ENCODE measurements at regions not wholly inside any gene's neighbourhood (a gene's known extent, or its start where the extent isn't known, plus 50 kb on each side); places are given as distances from the start of the nearest gene placed in this dataset.

GRCh38 chr10:44651834-44652233 is 259.3 kb upstream of the TMEM72 start:
- TF ChIP-seq CTCF (IDR thresholded peaks at IDR 0.05; ENCODE audit: unreplicated experiment) = no peak
- Mint-ChIP-seq H3K27me3 (ENCODE audit: unreplicated experiment) (no peaks in the 10 kb centered on the region), H3K4me1 (ENCODE audit: low read depth, unreplicated experiment) (peaks cover 7% of the 10 kb centered on the region), H3K9me3 (ENCODE audit: low read depth, unreplicated experiment) (no peaks in the 10 kb centered on the region), H3K27ac (ENCODE audit: unreplicated experiment) (no peak overlapping the region), H3K4me3 (ENCODE audit: low read depth, unreplicated experiment) (no peak overlapping the region), H3K36me3 (ENCODE audit: insufficient read depth, unreplicated experiment) (no peaks in the 10 kb centered on the region)
- no TSS peak for BruUV-seq (replicated peaks)
- CTCF ChIA-PET = no interaction called here
- intact Hi-C loops (cut with micrococcal nuclease; ENCODE audit: unreplicated experiment) = no loop called here
- no peak for DNase-seq

- no TSS peak for BruUV-seq (replicated peaks)
- TF ChIP-seq CTCF (IDR thresholded peaks at IDR 0.05; ENCODE audit: unreplicated experiment) = no peak
- peaks cover 3% of the 10 kb centered on the region for H3K9me3 Mint-ChIP-seq (ENCODE audit: low read depth, unreplicated experiment)
- peaks cover 32% of the 10 kb centered on the region for H3K27me3 Mint-ChIP-seq (ENCODE audit: unreplicated experiment)
- no peak overlapping the region for H3K4me3 Mint-ChIP-seq (ENCODE audit: low read depth, unreplicated experiment)
- intact Hi-C loops (cut with micrococcal nuclease; ENCODE audit: unreplicated experiment) = no loop called here
- H3K27ac Mint-ChIP-seq (ENCODE audit: unreplicated experiment) = no peak overlapping the region
- no peaks in the 10 kb centered on the region for H3K36me3 Mint-ChIP-seq (ENCODE audit: insufficient read depth, unreplicated experiment)
- no peaks in the 10 kb centered on the region for H3K4me1 Mint-ChIP-seq (ENCODE audit: low read depth, unreplicated experiment)
- CTCF ChIA-PET = no interaction called here
- DNase-seq = no peak
Observed at GRCh38 chr10:44659320-44659719, 251.8 kb upstream of the TMEM72 start.

- H3K27me3 Mint-ChIP-seq (ENCODE audit: unreplicated experiment) = peaks cover 37% of the 10 kb centered on the region
- TF ChIP-seq CTCF (IDR thresholded peaks at IDR 0.05; ENCODE audit: unreplicated experiment) = no peak
- CTCF ChIA-PET = interaction anchor here (0.8 kb wide), 1 partner anchor 21 kb away, joined by 6 read pairs; no protein-coding TSS in a partner anchor
Observed at GRCh38 chr10:44660271-44660670, 250.9 kb upstream of the TMEM72 start.

GRCh38 chr10:44662051-44662450 is 249.1 kb upstream of the TMEM72 start:
- H3K27me3 Mint-ChIP-seq (ENCODE audit: unreplicated experiment) = peaks cover 37% of the 10 kb centered on the region
- peaks cover 3% of the 10 kb centered on the region for H3K9me3 Mint-ChIP-seq (ENCODE audit: low read depth, unreplicated experiment)
- no peaks in the 10 kb centered on the region for H3K4me1 Mint-ChIP-seq (ENCODE audit: low read depth, unreplicated experiment)
- CTCF ChIA-PET = no interaction called here
- BruUV-seq (replicated peaks) = no TSS peak
- intact Hi-C loops (cut with micrococcal nuclease; ENCODE audit: unreplicated experiment) = no loop called here
- H3K27ac Mint-ChIP-seq (ENCODE audit: unreplicated experiment) = no peak overlapping the region
- no peak overlapping the region for H3K4me3 Mint-ChIP-seq (ENCODE audit: low read depth, unreplicated experiment)
- no peak for DNase-seq
- H3K36me3 Mint-ChIP-seq (ENCODE audit: insufficient read depth, unreplicated experiment) = no peaks in the 10 kb centered on the region
- no peak for TF ChIP-seq CTCF (IDR thresholded peaks at IDR 0.05; ENCODE audit: unreplicated experiment)

More at GRCh38 chr10:44660271-44660670, 250.9 kb upstream of the TMEM72 start:
- no peak overlapping the region for H3K27ac Mint-ChIP-seq (ENCODE audit: unreplicated experiment)
- no peaks in the 10 kb centered on the region for H3K36me3 Mint-ChIP-seq (ENCODE audit: insufficient read depth, unreplicated experiment)
- H3K4me3 Mint-ChIP-seq (ENCODE audit: low read depth, unreplicated experiment) = no peak overlapping the region
- no peak for DNase-seq
- no TSS peak for BruUV-seq (replicated peaks)
- intact Hi-C loops (cut with micrococcal nuclease; ENCODE audit: unreplicated experiment) = no loop called here
- H3K9me3 Mint-ChIP-seq (ENCODE audit: low read depth, unreplicated experiment) = peaks cover 3% of the 10 kb centered on the region
- no peaks in the 10 kb centered on the region for H3K4me1 Mint-ChIP-seq (ENCODE audit: low read depth, unreplicated experiment)

All from Calu3 (cell line).